Omental fat pad (tissue), 3 donors: ENCODE measurements at regions not wholly inside any gene's neighbourhood (a gene's known extent, or its start where the extent isn't known, plus 50 kb on each side); places are given as distances from the start of the nearest gene placed in this dataset.

Experiments
- ATAC-seq: fragments of 150-250 bp; one replicate; pipeline ENCODE4 v1.9.1; 2016; ENCODE audit warnings: mild to moderate bottlenecking, moderate library complexity; ENCODE audit not compliant: low FRiP score
- DNase-seq: peaks from one replicate; pipeline ENCODE4 v3.0.0-alpha.2; 2019; ENCODE audit warnings: low spot score
- TF ChIP-seq, protein P1 (sequence below), 3 donors: fragments of 450-650 bp; IDR thresholded peaks; one replicate each; pipeline ENCODE4 v1.5.1; 2016 to 2017; ENCODE audit warnings: antibody characterized with exemption in 3 of 3, mild to moderate bottlenecking in 3 of 3, moderate library complexity in 2 of 3

DNA sequence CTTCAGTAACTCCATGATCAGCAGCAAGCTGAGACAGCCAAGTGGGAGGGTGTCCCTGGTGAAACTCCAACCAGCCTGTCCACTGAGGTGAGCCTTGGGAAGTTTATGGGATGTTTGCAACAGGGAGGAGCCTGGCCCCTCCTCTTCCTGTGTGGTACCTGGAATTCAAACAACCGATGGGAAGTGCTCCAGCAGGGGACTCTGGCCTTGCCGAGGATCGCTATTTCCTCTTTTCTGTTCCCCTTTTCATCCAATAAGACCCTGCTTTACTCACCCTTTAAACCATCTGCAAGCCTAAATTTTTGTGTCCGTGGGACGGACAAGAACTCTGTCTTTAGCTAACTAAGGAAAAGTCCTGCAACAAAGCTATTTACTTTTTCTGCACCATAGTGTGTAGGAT is 491.1 kb upstream of the ZMIZ1 start:
- DNase-seq (no peak), ATAC-seq (no peak)
- TF ChIP-seq, protein P1, sequence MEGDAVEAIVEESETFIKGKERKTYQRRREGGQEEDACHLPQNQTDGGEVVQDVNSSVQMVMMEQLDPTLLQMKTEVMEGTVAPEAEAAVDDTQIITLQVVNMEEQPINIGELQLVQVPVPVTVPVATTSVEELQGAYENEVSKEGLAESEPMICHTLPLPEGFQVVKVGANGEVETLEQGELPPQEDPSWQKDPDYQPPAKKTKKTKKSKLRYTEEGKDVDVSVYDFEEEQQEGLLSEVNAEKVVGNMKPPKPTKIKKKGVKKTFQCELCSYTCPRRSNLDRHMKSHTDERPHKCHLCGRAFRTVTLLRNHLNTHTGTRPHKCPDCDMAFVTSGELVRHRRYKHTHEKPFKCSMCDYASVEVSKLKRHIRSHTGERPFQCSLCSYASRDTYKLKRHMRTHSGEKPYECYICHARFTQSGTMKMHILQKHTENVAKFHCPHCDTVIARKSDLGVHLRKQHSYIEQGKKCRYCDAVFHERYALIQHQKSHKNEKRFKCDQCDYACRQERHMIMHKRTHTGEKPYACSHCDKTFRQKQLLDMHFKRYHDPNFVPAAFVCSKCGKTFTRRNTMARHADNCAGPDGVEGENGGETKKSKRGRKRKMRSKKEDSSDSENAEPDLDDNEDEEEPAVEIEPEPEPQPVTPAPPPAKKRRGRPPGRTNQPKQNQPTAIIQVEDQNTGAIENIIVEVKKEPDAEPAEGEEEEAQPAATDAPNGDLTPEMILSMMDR (IDR thresholded peaks at IDR 0.05) = no peak

DNA sequence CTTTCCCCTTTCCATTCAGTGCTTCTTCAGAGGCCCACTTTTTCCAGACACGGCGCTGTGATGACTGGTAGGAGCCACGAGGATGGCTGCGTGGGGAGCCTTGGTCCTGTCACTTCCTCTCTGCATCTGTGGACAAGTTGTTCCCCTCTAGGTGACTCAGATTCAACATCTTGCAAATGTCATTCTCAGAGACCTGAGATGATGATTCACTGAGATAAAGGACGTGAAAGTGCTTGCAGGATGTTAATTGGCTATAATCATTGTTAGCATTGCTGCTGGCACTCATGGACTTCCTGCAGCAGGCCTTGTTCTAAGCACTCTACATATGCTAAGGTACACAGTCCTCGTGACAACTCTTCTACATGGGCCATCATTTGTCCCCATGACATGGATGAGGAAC is 489.8 kb upstream of the ZMIZ1 start:
- DNase-seq (no peak), ATAC-seq (no peak)
- TF ChIP-seq, protein P1 (IDR thresholded peaks at IDR 0.05) = no peak

DNA sequence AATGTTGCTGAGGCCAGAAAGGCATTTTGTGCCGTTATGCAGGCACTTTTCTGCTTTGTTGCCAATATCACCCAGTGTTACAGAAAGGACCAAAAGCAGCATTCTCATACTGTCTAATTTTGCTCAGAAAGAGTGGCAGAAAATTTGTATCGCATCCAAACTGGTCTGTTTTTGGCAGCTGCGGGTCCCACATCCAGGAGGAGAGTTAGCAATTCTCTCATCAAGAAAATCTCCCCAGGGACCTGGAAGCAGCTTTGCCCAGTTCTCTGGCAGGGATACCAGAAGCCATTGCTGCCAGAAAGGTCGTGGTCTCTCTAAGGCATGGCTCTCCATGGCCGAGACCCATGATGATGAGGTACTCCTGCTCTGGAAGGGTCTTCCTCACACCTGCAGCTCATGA is 489.2 kb upstream of the ZMIZ1 start:
- DNase-seq (no peak), ATAC-seq (no peak)
- TF ChIP-seq, protein P1 (IDR thresholded peaks at IDR 0.05) = no peak

DNA sequence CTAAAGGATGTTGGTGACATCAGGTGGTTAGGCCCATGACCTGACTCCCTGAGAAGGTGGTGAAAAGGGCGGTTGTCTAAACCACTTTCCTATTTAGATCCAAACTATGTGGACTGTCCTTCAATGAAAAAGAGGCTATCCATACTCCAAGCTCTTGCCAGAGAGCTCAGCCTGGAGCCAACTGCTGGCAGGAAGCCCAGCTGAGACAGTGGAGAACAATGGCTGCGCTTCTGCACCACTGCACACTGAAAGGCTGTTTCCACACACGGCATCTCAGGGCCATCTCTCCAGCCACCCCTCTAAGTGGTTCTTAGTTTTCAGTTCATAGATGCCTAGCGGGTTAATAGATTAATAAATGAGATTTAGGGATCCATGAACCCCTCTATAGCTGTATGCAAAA is 488.8 kb upstream of the ZMIZ1 start:
- TF ChIP-seq, protein P1 (IDR thresholded peaks at IDR 0.05) = no peak
- DNase-seq (no peak), ATAC-seq (no peak)

DNA sequence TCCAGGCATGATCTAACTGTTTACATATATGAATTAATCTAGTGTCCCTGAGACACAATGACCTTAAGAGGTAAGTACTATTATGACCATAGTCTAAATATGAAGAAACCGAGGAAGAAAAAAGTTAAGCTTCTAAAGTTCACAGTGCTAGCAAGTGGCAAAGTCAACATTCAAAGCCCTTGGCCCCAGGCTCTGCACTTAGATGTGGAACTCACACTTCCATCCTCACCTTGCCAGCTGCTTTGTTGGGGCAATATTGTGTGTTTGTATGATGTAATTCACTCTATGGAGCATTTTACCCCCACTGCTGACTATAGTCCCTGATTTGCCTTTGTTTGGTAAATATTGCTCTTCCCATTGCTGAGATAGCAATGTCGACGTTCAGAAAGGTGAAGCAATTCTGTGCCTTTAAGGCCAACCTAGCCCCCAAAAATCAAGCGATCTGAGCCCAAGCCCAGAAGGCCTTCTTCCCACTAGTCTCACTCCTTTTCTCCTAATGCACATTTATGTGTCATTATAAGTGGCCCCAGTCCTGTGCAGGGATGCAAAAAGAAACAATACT is 487.6 kb upstream of the ZMIZ1 start:
- DNase-seq = no peak
- TF ChIP-seq, protein P1 (IDR thresholded peaks at IDR 0.05) = no peak
- no peak for ATAC-seq

DNA sequence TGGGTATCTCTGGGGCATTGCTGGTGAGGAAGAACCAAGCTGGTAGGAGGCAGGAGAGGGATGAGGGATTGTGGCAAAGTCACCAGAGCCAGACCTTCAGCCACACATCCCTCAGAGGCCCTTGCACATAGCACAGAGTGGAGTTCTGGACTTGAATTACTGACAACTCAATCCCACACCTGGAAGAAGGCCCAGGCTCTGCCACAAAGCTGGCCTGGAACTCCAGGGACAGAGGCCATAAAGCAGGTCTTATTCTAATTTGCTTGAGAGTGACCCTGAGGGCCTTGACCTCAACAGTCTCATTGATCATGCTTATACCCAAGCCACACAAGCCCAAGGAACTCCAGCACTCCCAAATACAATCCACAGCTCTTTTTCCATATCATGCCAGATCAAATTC is 486.2 kb upstream of the ZMIZ1 start:
- ATAC-seq = no peak
- TF ChIP-seq, protein P1 (IDR thresholded peaks at IDR 0.05) = no peak
- DNase-seq = no peak

DNA sequence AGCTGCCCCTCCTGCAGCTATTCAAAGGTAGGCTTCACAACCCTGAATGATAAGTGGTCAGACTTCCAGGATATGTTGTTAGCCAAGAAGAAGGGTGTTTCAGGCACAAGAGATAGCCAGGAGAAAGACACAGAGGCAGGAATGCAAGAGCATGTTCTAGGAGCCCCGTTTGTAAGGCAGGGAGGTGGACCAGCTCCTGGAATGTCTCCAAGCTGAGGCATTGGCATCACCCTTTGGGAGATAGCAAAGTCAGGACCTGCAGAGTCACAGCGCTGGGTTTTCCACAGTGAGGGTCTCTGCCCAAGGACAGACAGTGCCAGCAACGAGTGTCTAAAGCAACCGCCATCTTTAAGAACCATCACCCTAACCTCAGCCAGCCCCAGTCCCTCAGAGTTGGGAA is 484.5 kb upstream of the ZMIZ1 start:
- DNase-seq (no peak), ATAC-seq (no peak)
- TF ChIP-seq, protein P1 (IDR thresholded peaks at IDR 0.05) = no peak
